ENCODE measurements at regions not wholly inside any gene's neighbourhood (a gene's known extent, or its start where the extent isn't known, plus 50 kb on each side); places are given as distances from the start of the nearest gene placed in this dataset.

- TF ChIP-seq CTCF (IDR thresholded peaks at IDR 0.05) (no peak), POLR2A (IDR thresholded peaks at IDR 0.05) (no peak)
Measured at GRCh38 chr2:145593991-145594614, 1074.2 kb upstream of the ZEB2 start.

Measured in testis (tissue), 2 donors.